ENCODE measurements at regions not wholly inside any gene's neighbourhood (a gene's known extent, or its start where the extent isn't known, plus 50 kb on each side); places are given as distances from the start of the nearest gene placed in this dataset.
A peak's percentile ranks its signal among the peaks of the same experiment; 100 is the strongest.
"Not testable (repeated sequence)": the region's sequence is repeated elsewhere in the genome, so short reads cannot be mapped to it uniquely, and the experiment has no call there.

- DNase-seq (ENCODE audit: low read depth in 4 of 4, low spot score in 3 of 4) = no peak
Measured at GRCh38 chr2:83234246-83234645, 1224.8 kb downstream of the SUCLG1 start.

DNA sequence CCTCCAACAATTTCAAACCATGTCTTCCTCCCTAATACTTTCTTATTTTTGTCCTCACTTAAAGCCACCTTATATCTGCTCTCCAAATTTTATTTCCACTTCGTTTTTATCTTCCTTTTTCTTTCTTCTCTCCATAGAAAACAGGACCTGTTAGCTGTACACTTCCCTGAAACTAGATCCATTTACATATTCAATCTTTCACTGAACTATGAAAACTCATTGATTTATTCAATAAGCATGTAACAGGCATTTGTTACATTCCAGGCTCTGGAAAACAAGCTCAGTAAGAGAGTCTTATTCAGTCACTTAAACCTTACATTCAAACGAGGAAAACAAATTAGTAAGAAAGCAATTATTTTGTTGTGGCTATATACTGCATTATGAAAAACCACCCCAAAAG is 1225.3 kb downstream of the SUCLG1 start:
- DNase-seq (ENCODE audit: low read depth in 4 of 4, low spot score in 3 of 4) = no peak

GRCh38 chr2:83233326-83233725 is 1225.8 kb downstream of the SUCLG1 start:
- DNase-seq (ENCODE audit: low read depth in 4 of 4, low spot score in 3 of 4) = no peak

DNA sequence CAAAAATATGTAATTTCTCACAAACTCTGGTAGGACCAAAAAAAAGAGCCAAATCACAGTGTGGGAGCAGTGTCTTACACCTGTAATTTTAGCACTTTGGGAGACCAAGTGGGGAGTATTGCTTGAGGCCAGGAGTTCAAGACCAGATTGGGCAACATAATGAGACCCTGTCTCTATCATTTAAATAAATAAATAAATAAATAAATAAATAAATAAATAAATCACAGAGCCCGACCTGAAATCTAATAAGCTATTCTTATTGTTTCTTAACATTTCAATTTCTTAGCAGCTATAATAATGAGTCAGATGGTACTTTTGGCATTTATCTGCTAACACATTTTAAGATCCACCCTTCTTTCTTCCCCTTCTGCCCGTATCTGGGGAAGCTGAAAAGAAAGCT is 1229.6 kb downstream of the SUCLG1 start:
- DNase-seq (ENCODE audit: low read depth in 4 of 4, low spot score in 3 of 4) = no peak

- DNase-seq (ENCODE audit: low read depth in 4 of 4, low spot score in 3 of 4) = no peak
Measured at GRCh38 chr2:83224591-83225200, 1234.4 kb downstream of the SUCLG1 start.

DNA sequence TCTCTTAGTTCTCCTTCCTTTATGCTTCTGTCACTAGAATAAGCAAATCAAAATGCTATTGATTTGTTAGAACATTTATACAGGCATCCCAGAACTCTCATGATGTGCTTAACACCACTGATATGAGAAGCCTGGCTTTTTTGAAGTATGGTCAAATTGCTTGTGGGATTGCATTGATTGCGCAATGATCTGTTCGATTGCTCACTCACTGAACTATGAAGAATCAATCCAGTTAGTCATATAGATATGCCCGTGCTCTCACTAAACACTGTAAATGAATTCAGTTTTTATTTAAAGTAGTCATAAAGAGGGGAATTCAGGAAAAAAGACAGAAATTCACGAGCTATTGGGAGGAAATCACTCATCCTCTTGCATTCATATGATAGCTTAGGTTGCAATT is 1237.8 kb downstream of the SUCLG1 start:
- DNase-seq (ENCODE audit: low read depth in 4 of 4, low spot score in 3 of 4) = no peak

- no peak for DNase-seq (ENCODE audit: low read depth in 4 of 4, low spot score in 3 of 4)
Measured at GRCh38 chr2:83217854-83218253, 1241.2 kb downstream of the SUCLG1 start.

- peak in 1 of 4 donors; percentile 9 for DNase-seq (ENCODE audit: low read depth in 4 of 4, low spot score in 3 of 4)
Measured at GRCh38 chr2:83196225-83196624, 1262.9 kb downstream of the SUCLG1 start.

- DNase-seq (ENCODE audit: low read depth in 4 of 4, low spot score in 3 of 4) = no peak
Measured at GRCh38 chr2:83191316-83191715, 1267.8 kb downstream of the SUCLG1 start.

GRCh38 chr2:83186105-83186760 is 1272.8 kb downstream of the SUCLG1 start:
- no peak for DNase-seq (ENCODE audit: low read depth in 4 of 4, low spot score in 3 of 4)

- not testable (repeated sequence) for DNase-seq (ENCODE audit: low read depth in 4 of 4, low spot score in 3 of 4)
Measured at GRCh38 chr2:83180862-83181530, 1278.1 kb downstream of the SUCLG1 start.

DNA sequence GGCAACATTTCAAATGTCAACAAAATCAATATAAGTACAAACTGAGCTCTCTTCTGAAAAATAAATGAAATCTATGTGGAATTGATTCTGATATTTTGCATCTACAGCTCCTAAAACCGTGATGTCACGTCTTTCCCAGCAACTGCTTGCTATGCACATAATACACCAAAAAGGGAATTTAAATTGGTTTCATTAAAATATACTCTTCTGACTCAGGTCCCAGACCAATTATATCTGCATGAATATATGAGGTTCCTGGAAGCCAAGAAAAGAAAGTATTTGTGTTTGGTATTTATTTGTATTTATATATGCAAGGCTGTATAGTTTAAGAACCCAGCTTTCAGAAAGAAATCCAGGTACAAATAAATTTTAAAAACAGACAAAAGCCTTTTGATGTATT is 1282.5 kb downstream of the SUCLG1 start:
- DNase-seq (ENCODE audit: low read depth in 4 of 4, low spot score in 3 of 4) = no peak

DNA sequence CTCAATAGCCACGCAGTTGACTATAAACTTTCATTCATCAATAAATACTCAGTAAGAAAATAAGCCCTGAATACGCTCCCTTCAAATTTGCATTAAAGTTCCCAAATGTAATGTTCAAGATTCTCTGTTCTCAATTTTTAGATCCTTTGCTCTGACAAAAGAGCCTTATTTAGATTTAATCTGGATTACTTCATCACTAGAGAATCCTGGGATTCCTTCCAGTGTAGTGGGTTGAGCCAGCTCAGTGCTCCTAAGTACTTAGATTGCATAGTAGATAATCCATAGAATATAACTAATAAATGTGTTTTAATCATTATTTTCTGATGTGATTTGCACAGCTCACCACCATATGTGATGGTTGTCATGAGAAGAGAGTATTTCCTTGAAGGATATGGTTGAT is 1286.2 kb downstream of the SUCLG1 start:
- DNase-seq (ENCODE audit: low read depth in 4 of 4, low spot score in 3 of 4) = no peak

GRCh38 chr2:83168377-83168776 is 1290.7 kb downstream of the SUCLG1 start:
- DNase-seq (ENCODE audit: low read depth in 4 of 4, low spot score in 3 of 4) = no peak

GRCh38 chr2:83162421-83162820 is 1296.7 kb downstream of the SUCLG1 start:
- DNase-seq (ENCODE audit: low read depth in 4 of 4, low spot score in 3 of 4) = no peak

- no peak for DNase-seq (ENCODE audit: low read depth in 4 of 4, low spot score in 3 of 4)
Measured at GRCh38 chr2:83160571-83160970, 1298.5 kb downstream of the SUCLG1 start.

DNA sequence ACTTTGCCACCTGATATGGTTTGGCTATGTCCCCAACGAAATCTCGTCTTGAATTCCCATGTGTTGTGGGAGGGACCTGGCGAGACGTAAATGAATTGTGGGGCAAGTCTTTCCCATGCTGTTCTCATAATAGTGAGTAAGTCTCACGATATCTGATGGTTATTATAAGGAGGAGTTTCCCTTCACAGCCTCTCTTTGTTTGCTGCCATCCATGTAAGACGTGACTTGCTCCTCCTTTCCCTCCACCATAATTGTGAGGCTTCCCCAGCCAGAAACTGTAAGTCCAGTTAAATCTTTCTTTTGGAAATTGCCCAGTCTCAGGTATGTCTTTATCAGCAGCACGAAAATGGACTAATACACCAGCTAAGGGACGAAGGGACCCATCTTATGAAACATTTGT is 1303.3 kb downstream of the SUCLG1 start:
- DNase-seq (ENCODE audit: low read depth in 4 of 4, low spot score in 3 of 4) = no peak

DNA sequence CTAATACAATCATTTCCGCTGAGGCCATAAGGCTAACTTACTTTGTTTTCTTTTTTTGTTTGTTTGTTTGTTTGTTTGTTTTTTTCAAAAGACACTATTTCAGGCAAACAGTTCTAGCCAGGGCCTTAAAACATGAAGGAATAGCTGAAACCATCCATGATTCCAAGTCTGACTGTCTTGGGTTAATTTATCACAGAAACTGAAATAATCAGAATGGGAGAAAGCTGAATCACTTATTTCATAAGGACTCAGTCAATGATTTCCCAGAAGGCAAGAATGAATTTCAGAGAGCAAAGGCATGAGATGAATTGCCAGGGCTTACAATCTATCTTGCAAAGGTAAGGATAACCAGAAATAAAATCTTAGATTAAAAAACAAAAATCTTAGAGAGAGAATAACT is 1315.1 kb downstream of the SUCLG1 start:
- no peak for DNase-seq (ENCODE audit: low read depth in 4 of 4, low spot score in 3 of 4)

DNA sequence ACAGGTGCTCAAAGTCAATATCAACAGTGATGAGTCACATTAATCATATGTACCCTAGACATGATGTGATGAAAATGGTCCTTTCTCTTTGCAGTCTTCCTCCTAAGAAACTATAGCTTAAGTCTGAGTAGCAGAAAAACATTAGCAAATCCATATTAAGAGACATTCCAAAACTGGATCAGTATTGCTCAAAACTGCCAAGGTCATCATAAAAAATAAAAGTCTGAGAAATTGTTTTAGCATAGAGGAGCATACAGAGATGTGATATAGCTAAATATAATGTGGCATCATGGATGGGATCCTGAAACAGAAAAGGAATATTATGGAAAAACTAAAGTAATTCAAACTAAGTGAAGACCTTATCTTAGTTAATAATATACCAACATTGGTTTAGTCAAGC is 1316.1 kb downstream of the SUCLG1 start:
- no peak for DNase-seq (ENCODE audit: low read depth in 4 of 4, low spot score in 3 of 4)

GRCh38 chr2:83115606-83116005 is 1343.5 kb downstream of the SUCLG1 start:
- DNase-seq (ENCODE audit: low read depth in 4 of 4, low spot score in 3 of 4) = no peak

DNA sequence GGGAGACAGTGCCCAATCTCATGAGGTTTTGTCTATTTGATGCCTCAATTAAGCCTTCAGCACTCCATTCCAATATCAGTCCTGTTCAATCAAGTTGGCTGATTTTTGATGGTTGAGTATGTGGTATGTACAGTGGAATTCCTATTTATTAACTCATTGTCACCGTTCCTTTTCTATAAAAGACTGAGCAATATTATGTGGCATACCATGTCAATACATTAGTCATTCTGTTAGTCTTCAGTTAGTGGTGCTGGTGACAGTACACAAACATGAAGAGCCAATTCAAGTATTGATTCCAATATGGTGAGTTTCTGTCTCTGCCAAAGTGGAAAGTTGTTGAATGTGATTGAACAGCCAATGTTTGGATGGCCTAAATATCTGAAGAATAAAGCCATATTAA is 1343.9 kb downstream of the SUCLG1 start:
- DNase-seq (ENCODE audit: low read depth in 4 of 4, low spot score in 3 of 4) = no peak

DNA sequence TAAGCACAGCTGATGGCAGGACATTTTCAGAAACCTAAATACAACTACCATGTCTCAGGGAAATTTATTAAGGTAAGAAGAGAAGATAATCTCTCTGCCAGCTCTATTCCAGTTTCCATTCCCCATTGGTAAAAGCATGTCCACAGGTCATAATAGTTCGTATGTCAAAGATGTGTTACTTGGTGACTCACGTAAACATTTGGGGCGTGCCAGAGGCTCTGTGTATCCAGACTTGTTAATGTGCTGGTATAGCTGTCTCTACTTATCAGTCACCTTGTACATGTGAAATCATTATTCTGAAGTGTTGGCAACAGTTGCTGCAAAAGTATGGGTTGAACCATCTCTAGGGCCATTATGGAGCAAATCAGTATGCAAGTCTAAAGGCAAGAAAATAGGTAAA is 1345.1 kb downstream of the SUCLG1 start:
- DNase-seq (ENCODE audit: low read depth in 4 of 4, low spot score in 3 of 4) = no peak

All from right renal pelvis (tissue), 4 donors.